HG03139 (cell line): ENCODE measurements at regions not wholly inside any gene's neighbourhood (a gene's known extent, or its start where the extent isn't known, plus 50 kb on each side); places are given as distances from the start of the nearest gene placed in this dataset.
"Not testable (repeated sequence)": the region's sequence is repeated elsewhere in the genome, so short reads cannot be mapped to it uniquely, and the experiment has no call there.

ENCODE experiments used
- ATAC-seq: cut with Tn5 transposase; IDR thresholded peaks from one replicate; pipeline ENCODE4 v1.9.1; 2021; ENCODE audit not compliant: unreplicated experiment

- not testable (repeated sequence) for ATAC-seq
Measured at GRCh38 chr1:83274656-83275055, 724.3 kb downstream of the TTLL7 start.

- ATAC-seq, result not testable (repeated sequence)
Measured at GRCh38 chr1:83272484-83272883, 726.4 kb downstream of the TTLL7 start.

DNA sequence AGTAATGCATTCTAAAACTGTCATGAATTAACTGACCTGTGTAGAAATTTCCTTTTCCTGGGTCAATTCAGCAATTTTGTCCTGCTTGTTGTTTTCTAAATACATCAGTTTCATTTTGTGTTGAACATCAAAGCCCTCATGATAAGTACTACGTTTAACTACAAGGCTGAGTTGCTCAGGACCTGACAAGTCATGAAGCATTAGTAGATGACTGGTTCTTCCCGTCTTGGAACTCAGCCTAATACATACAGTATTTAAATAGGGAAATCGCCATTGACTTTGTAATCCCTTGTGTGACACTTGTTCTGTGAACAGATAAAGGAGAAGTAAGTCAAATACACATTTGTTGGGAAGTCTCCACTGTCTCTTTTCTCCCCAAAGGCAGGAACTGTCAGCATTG is 727.1 kb downstream of the TTLL7 start:
- ATAC-seq, result not testable (repeated sequence)

DNA sequence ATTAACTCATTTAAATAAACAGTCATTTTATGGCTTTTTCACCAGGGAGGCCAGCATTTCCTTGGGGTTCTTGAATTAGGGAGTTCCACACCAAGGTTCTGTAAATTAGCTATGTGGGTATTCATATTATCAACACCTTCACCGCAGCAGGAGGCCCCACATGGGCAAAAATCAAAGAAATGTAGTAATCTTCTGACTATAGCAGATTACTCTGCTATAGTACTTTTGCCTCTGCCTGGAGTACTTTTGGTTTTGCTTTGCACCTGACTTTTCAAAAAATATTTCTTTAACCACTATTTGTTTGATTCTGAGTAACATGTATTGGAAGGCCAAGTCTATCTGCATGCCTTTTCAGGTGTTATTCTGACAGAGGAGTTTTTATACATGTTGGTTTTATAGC is 728.1 kb downstream of the TTLL7 start:
- not testable (repeated sequence) for ATAC-seq

- not testable (repeated sequence) for ATAC-seq
Measured at GRCh38 chr1:83263808-83264207, 735.1 kb downstream of the TTLL7 start.

DNA sequence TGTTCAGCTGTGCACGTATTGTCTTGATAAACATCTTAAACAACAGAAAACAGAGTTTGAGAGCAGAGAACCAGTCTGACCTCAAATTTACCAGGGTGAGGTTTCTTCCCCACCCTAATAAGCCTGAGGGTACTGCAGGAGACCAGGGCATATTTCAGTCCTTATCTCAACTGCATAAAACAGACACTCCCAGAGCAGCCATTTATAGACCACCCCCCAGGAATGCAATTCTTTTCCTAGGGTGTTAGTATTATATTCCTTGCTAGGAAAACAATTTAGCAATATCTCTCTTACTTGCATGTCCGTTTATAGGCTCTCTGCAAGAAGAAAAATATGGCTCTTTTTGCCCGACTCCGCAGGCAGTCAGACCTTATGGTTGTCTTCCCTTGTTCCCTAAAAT is 747.2 kb downstream of the TTLL7 start:
- not testable (repeated sequence) for ATAC-seq

DNA sequence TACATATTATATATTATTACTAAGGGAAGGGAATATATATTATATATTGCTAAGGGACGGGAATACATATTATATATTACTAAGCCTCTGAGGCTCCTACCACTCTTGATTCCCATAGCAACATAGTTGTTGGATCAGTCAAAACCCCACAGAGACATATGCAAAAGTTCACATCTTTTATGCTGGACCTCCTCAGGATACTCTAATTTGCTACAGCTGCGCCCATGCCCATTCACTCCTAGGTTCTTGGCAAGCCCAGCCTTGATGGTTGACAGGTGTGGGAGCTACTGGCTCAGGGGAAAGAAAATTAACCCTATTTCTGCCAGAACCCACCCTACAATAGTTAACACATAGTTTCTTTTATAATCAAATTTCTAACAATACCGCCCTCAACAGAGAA is 752.2 kb downstream of the TTLL7 start:
- ATAC-seq, result not testable (repeated sequence)

GRCh38 chr1:83244832-83245231 is 754.1 kb downstream of the TTLL7 start:
- ATAC-seq, result not testable (repeated sequence)

DNA sequence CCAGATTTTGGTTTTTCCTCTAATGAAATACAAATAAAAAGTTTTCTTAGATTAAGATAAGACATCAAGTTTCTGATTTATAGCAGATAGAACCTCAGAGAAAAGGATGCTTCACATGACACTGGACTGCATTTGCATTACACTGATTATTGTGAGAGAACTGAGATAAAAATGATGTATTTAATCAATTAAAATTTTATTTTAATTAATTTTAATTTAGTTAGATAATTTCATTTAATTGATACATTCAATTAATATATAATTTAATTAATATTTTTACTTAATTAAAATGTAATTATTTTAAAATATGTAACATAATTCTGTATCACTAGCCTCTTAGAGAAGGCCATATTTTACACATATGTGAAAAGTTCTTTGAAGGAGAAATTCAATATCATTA is 759.4 kb downstream of the TTLL7 start:
- not testable (repeated sequence) for ATAC-seq

- not testable (repeated sequence) for ATAC-seq
Measured at GRCh38 chr1:83238654-83239053, 760.3 kb downstream of the TTLL7 start.

- not testable (repeated sequence) for ATAC-seq
Measured at GRCh38 chr1:83219788-83220187, 779.1 kb downstream of the TTLL7 start.

- not testable (repeated sequence) for ATAC-seq
Measured at GRCh38 chr1:83218036-83218716, 780.8 kb downstream of the TTLL7 start.

DNA sequence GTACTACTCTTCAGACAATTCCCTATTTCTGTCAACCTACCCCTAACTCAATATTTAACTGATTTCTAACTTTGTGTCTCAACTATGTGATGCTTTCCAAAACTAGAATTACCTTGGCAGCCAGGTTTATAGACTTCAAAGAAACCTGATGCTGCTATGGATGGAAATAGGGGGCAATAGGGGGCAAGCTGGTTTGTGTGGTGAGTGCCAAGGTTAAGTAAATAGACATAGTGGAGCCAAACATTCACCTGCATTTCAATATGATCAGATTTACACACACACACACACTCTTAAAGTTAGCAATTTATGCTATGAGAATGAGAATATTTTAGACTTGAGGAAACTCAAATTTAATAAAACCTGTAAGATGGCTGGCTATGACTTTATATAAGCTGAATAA is 784.6 kb downstream of the TTLL7 start:
- not testable (repeated sequence) for ATAC-seq

DNA sequence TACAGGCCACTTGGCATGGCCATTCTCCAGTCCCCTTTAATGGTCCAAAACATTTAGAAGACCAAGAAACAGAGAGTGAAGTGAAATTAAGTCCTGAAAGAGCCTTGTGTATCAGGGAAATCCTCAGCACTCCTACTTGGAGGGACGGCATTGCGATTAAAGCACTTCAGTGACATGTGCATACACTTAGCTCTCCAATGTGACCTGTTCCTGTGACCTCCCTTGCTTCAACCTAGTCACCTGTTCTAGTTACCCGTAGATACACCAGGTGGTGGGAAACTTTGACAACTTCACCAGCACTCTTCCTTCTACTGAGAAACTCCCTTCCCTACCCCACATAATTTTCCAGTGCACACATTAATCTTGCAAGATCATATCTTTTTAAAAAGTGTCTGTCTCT is 785.3 kb downstream of the TTLL7 start:
- not testable (repeated sequence) for ATAC-seq

GRCh38 chr1:83212033-83212432 is 786.9 kb downstream of the TTLL7 start:
- not testable (repeated sequence) for ATAC-seq

- ATAC-seq, result not testable (repeated sequence)
Measured at GRCh38 chr1:83208540-83208939, 790.4 kb downstream of the TTLL7 start.

GRCh38 chr1:83194610-83195009 is 804.3 kb downstream of the TTLL7 start:
- not testable (repeated sequence) for ATAC-seq

DNA sequence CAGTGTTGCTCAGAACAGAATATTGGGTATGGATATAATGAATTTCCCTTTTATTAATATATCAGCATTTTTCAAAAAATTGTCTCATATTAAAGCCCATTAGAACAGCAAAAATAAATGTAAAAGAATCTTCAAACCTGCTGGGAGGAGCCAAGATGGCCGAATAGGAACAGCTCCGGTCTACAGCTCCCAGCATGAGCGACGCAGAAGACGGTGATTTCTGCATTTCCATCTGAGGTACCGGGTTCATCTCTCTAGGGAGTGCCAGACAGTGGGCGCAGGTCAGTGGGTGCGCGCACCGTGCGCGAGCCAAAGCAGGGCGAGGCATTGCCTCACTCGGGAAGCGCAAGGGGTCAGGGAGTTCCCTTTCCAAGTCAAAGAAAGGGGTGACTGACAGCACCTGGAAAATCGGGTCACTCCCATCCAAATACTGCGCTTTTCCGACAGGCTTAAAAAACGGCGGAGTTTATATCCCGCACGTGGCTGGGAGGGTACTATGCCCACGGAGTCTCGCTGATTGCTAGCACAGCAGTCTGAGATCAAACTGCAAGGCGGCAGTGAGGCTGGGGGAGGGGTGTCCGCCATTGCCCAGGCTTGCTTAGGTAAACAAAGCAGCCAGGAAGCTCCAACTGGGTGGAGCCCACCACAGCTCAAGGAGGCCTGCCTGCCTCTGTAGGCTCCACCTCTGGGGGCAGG is 816.8 kb downstream of the TTLL7 start:
- ATAC-seq, result not testable (repeated sequence)

GRCh38 chr1:83180621-83181020 is 818.3 kb downstream of the TTLL7 start:
- ATAC-seq, result not testable (repeated sequence)

DNA sequence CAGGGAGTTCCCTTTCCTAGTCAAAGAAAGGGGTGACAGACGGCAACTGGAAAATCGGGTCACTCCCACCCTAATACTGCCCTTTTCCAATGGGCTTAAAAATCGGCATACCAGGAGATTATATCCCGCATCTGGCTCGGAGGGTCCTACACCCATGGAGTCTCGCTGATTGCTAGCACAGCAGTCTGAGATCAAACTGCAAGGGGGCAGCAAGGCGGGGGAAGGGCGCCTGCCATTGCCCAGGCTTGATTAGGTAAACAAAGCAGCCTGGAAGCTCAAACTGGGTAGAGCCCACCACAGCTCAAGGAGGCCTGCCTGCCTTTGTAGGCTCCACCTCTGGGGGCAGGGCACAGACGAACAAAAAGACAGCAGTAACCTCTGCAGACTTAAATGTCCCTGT is 831.3 kb downstream of the TTLL7 start:
- not testable (repeated sequence) for ATAC-seq

- not testable (repeated sequence) for ATAC-seq
Measured at GRCh38 chr1:83163879-83164475, 835.0 kb downstream of the TTLL7 start.

DNA sequence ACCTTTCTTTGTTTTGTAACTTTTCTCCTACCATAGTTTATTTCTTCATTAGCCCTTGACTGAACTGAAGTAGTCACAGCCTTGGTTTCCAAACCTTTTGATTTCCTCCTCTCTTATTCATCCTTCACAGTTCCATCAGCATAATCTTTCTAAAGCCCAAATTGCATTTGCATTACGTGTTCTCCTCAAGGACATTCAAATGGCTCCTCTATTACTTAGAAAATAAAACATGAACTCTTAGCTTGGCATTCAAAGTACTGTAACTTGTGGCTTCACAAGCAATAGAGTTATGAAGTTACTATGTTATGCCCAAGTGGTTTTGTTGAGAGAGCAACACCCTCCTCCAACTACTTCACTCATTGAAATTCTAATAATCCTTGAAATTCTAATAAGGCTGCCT is 840.0 kb downstream of the TTLL7 start:
- ATAC-seq, result not testable (repeated sequence)
